WTC11 (cell line): ENCODE measurements at regions not wholly inside any gene's neighbourhood (a gene's known extent, or its start where the extent isn't known, plus 50 kb on each side); places are given as distances from the start of the nearest gene placed in this dataset.

Experiments used
- ATAC-seq: fragments of 200-7000 bp; cut with Tn5 transposase; 2 replicates; pipeline ENCODE4 v1.10.0; 2021; ENCODE audit warnings: mild to moderate bottlenecking, moderate library complexity
- CTCF ChIA-PET: fragments of 300-600 bp; sonication (Branson Sonifier 250); formaldehyde crosslinking; loops from one replicate; lab custom pipeline; 2021; ENCODE audit warnings: antibody characterized with exemption; lab: Charles Lee
- POLR2A ChIA-PET: fragments of 350-600 bp; sonication (Branson Sonifier 250); formaldehyde crosslinking; loops from one replicate; lab custom pipeline; 2021; ENCODE audit warnings: antibody characterized with exemption; lab: Charles Lee
- DNase-seq: peaks from one replicate; pipeline ENCODE4 v3.0.0; 2021; ENCODE audit warnings: low spot score
- H3K27ac Mint-ChIP-seq: 2 replicates; pipeline ENCODE4 v1.8.0; 2021; ENCODE audit warnings: mixed read lengths
- H3K27me3 Mint-ChIP-seq: 2 replicates; pipeline ENCODE4 v1.8.0; 2021; ENCODE audit warnings: low read depth, mild to moderate bottlenecking, moderate library complexity, mixed read lengths
- H3K36me3 Mint-ChIP-seq: 2 replicates; pipeline ENCODE4 v1.8.0; 2021; ENCODE audit warnings: mixed read lengths
- H3K4me1 Mint-ChIP-seq: 2 replicates; pipeline ENCODE4 v1.8.0; 2022; ENCODE audit warnings: mixed read lengths
- H3K4me3 Mint-ChIP-seq: 2 replicates; pipeline ENCODE4 v1.8.0; 2021; ENCODE audit warnings: mild to moderate bottlenecking, moderate library complexity, mixed read lengths
- H3K9me3 Mint-ChIP-seq: 2 replicates; pipeline ENCODE4 v1.8.0; 2021; ENCODE audit warnings: mixed read lengths
- EMX1 ChIP-seq: fragments of 250-450 bp; sonication (Bioruptor Pico); IDR thresholded peaks from 2 replicates; pipeline ENCODE4 v1.8.0; 2021; ENCODE audit warnings: mild to moderate bottlenecking
- GTF2I ChIP-seq: fragments of 250-450 bp; sonication (Bioruptor Pico); conservative IDR thresholded peaks from 2 replicates; pipeline ENCODE4 v1.4.0; 2021; ENCODE audit warnings: mild to moderate bottlenecking
- NFYB ChIP-seq: sonication (generic); formaldehyde crosslinking; conservative IDR thresholded peaks from 2 replicates; pipeline ENCODE4 v1.8.0; 2022; ENCODE audit warnings: low read depth, missing genetic modification reagents
- PRDM15 ChIP-seq: sonication (generic); formaldehyde crosslinking; IDR thresholded peaks from 2 replicates; pipeline ENCODE4 v1.8.0; 2022; ENCODE audit warnings: missing genetic modification reagents
- RORB ChIP-seq: fragments of 250-450 bp; sonication (Bioruptor Pico); IDR thresholded peaks from 2 replicates; pipeline ENCODE4 v1.9.0; 2021; ENCODE audit warnings: mild to moderate bottlenecking
- SOX15 ChIP-seq: fragments of 250-450 bp; sonication (Bioruptor Pico); IDR thresholded peaks from 2 replicates; pipeline ENCODE4 v1.9.0; 2021; ENCODE audit warnings: mild to moderate bottlenecking
- TP53 ChIP-seq: sonication (generic); formaldehyde crosslinking; IDR thresholded peaks from 2 replicates; pipeline ENCODE4 v1.8.1; 2023; ENCODE audit warnings: mild to moderate bottlenecking, missing genetic modification reagents
- ZBTB43 ChIP-seq: sonication (generic); formaldehyde crosslinking; IDR thresholded peaks from 2 replicates; pipeline ENCODE4 v1.8.1; 2023; ENCODE audit warnings: mild to moderate bottlenecking, missing genetic modification reagents
- ZNF396 ChIP-seq: fragments of 250-450 bp; sonication (Bioruptor Pico); IDR thresholded peaks from 2 replicates; pipeline ENCODE4 v1.8.0; 2021; ENCODE audit warnings: mild to moderate bottlenecking, moderate library complexity, borderline replicate concordance
- TF ChIP-seq, protein P1 (sequence below): sonication (generic); formaldehyde crosslinking; conservative IDR thresholded peaks from 2 replicates; pipeline ENCODE4 v1.8.1; 2023; ENCODE audit warnings: mild to moderate bottlenecking, low read depth, missing genetic modification reagents, moderate library complexity
- TF ChIP-seq, protein P2 (sequence below): sonication (generic); formaldehyde crosslinking; IDR thresholded peaks from 2 replicates; pipeline ENCODE4 v1.8.1; 2022; ENCODE audit warnings: mild to moderate bottlenecking, moderate library complexity, missing genetic modification reagents

DNA sequence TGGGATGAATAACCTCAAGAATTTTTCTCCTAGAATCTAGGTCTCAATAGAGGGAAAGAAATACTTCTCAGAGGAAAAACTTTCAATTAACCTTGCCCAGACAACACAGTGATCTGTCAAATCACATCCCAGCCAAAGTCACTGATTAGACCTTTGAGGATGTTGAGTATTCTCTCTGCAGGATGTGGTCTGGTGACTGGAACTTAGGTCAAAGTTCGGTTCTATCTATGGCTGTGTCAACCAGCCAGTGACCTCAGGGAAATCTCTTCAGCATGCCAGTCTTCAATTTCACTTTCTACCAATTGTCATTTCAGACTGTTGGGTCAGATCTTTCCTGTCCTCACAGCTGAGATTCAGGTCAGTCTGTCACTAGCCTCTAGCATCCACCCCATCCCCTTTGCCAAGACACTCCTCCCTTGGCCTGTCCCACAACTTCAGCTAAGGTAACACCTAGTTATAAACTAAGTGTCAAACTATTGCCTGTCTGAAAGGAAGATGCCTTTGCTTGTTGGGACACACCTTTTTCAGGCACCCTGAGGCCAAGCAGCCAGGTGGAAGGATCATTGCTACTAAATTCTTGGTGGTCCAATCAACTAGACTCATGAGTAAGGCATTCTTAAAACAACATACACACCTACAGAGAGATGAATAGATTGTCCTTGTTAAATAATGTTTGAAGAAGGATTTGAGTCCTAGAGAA, 156.3 kb upstream of the FST start:
- no peak for DNase-seq
- Mint-ChIP-seq H3K4me3 (no peak overlapping the region), H3K27ac (no peak overlapping the region), H3K27me3 (no peaks in the 10 kb centered on the region), H3K9me3 (no peaks in the 10 kb centered on the region), H3K4me1 (0 out of 2 replicates have a peak, but pooled peaks cover 3% of the 10 kb centered on the region), H3K36me3 (no peaks in the 10 kb centered on the region)
- ChIA-PET POLR2A (no interaction called here), CTCF (no interaction called here)
- no peak for TF ChIP-seq SOX15 (CRISPR knock-in tag)
- no peak for TF ChIP-seq RORB (CRISPR knock-in tag)
- ATAC-seq, result no peak

DNA sequence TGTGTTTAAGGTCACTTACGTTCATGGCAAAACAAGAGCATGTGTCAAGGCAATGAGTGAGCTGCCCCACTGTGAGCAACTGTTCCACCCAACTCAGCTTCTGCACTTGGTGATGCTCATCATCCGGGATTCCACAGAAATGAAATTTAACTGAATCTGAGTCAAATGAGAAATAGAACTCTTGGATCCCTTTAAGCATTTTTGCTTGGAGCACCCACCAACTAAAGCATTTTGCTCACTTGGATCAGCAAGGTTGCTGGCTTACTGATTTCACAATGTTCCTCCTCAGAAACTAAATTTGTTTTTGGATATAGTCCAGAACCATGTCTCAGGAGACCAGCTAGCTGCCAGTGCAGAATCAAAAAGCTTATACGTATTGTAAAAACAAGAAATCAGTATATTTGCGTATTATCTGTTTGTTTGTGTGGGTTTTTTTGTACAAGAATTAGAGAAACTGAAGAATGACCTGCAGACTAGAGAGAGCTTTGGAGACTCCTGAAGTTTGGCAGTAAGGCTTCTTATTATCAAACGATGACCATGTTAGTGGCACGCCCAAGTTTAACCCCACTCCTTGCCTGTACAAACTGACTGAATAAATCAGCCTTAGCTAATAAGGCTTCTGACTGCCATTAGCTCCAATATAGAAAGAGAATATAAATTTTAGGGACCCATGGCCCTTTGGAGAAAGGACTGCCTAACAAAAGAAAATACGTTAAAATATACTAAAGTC, 153.8 kb upstream of the FST start:
- 0 out of 2 replicates have a peak, but pooled peaks cover 3% of the 10 kb centered on the region for H3K4me1 Mint-ChIP-seq
- no peaks in the 10 kb centered on the region for H3K27me3 Mint-ChIP-seq
- ATAC-seq (no peak), DNase-seq (no peak)
- no peaks in the 10 kb centered on the region for H3K36me3 Mint-ChIP-seq
- POLR2A ChIA-PET, result no interaction called here
- CTCF ChIA-PET, result no interaction called here
- TF ChIP-seq EMX1 (no peak), ZBTB43 (CRISPR knock-in tag) (no peak)
- TF ChIP-seq, protein P1, sequence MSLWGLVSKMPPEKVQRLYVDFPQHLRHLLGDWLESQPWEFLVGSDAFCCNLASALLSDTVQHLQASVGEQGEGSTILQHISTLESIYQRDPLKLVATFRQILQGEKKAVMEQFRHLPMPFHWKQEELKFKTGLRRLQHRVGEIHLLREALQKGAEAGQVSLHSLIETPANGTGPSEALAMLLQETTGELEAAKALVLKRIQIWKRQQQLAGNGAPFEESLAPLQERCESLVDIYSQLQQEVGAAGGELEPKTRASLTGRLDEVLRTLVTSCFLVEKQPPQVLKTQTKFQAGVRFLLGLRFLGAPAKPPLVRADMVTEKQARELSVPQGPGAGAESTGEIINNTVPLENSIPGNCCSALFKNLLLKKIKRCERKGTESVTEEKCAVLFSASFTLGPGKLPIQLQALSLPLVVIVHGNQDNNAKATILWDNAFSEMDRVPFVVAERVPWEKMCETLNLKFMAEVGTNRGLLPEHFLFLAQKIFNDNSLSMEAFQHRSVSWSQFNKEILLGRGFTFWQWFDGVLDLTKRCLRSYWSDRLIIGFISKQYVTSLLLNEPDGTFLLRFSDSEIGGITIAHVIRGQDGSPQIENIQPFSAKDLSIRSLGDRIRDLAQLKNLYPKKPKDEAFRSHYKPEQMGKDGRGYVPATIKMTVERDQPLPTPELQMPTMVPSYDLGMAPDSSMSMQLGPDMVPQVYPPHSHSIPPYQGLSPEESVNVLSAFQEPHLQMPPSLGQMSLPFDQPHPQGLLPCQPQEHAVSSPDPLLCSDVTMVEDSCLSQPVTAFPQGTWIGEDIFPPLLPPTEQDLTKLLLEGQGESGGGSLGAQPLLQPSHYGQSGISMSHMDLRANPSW (CRISPR knock-in tag), result no peak
- no peaks in the 10 kb centered on the region for H3K9me3 Mint-ChIP-seq
- no peak overlapping the region for H3K27ac Mint-ChIP-seq
- no peak overlapping the region for H3K4me3 Mint-ChIP-seq

DNA sequence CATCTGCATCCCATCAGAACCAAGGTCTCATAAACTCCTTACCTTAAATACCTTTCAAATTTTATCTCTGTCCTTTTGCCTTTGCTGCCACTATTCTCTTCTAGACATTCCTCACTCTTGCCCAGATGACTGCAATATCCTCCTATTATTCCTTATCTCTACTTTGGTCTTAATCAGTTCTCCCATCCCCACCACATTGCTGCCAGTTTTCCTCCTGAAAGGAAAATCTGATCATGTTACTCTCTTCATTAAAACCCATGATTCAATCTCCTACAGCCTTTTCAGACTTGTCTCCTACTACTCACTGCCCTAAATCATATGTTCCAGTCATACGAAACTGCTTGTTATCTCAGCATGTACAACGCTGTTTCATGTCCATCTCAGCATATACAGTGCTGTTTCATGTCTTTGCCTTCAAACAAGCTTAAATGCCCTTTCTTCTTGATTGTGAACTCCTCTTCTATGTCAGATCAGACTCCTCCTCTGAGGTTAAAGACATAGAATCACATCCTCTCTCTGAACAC, 152.6 kb upstream of the FST start:
- Mint-ChIP-seq H3K9me3 (no peaks in the 10 kb centered on the region), H3K27me3 (no peaks in the 10 kb centered on the region), H3K4me3 (no peak overlapping the region), H3K4me1 (0 out of 2 replicates have a peak, but pooled peaks cover 3% of the 10 kb centered on the region), H3K27ac (no peak overlapping the region), H3K36me3 (no peaks in the 10 kb centered on the region)
- POLR2A ChIA-PET, result no interaction called here
- TF ChIP-seq NFYB (CRISPR knock-in tag) (no peak), TP53 (CRISPR knock-in tag) (no peak), GTF2I (CRISPR knock-in tag) (no peak), PRDM15 (CRISPR knock-in tag) (no peak), ZNF396 (no peak)
- TF ChIP-seq, protein P2, sequence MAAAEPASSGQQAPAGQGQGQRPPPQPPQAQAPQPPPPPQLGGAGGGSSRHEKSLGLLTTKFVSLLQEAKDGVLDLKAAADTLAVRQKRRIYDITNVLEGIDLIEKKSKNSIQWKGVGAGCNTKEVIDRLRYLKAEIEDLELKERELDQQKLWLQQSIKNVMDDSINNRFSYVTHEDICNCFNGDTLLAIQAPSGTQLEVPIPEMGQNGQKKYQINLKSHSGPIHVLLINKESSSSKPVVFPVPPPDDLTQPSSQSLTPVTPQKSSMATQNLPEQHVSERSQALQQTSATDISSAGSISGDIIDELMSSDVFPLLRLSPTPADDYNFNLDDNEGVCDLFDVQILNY, result no peak
- CTCF ChIA-PET, result no interaction called here
- DNase-seq (no peak), ATAC-seq (no peak)
